ENCODE measurements at regions not wholly inside any gene's neighbourhood (a gene's known extent, or its start where the extent isn't known, plus 50 kb on each side); places are given as distances from the start of the nearest gene placed in this dataset.

DNA sequence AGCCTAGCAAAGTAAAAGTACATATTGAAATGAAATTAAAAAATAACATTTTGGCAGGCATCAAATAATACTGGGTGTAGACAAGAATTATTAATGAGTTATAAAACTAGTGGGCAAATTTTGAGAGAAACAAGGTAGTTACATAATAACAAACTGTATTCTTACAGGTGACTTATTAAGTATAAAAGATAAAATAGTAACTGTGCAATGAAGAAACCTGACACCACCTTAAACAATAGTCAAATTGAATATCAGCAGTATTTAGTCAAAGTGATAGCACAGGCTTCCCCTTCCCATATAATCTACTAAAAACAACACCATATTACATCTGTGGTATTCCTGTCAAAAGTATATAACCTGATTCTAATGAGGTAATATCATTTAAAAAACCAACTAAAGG lies 1099.8 kb upstream of the CRIM1 start:
- TF ChIP-seq, protein P1, sequence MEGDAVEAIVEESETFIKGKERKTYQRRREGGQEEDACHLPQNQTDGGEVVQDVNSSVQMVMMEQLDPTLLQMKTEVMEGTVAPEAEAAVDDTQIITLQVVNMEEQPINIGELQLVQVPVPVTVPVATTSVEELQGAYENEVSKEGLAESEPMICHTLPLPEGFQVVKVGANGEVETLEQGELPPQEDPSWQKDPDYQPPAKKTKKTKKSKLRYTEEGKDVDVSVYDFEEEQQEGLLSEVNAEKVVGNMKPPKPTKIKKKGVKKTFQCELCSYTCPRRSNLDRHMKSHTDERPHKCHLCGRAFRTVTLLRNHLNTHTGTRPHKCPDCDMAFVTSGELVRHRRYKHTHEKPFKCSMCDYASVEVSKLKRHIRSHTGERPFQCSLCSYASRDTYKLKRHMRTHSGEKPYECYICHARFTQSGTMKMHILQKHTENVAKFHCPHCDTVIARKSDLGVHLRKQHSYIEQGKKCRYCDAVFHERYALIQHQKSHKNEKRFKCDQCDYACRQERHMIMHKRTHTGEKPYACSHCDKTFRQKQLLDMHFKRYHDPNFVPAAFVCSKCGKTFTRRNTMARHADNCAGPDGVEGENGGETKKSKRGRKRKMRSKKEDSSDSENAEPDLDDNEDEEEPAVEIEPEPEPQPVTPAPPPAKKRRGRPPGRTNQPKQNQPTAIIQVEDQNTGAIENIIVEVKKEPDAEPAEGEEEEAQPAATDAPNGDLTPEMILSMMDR (IDR thresholded peaks at IDR 0.05; ENCODE audit: low read depth, low read length, poor library complexity, severe bottlenecking): no peak
- TF ChIP-seq EZH2phosphoT487 (IDR thresholded peaks at IDR 0.05; ENCODE audit: borderline replicate concordance, low read length): no peak
